ENCODE measurements at regions not wholly inside any gene's neighbourhood (a gene's known extent, or its start where the extent isn't known, plus 50 kb on each side); places are given as distances from the start of the nearest gene placed in this dataset.

DNA sequence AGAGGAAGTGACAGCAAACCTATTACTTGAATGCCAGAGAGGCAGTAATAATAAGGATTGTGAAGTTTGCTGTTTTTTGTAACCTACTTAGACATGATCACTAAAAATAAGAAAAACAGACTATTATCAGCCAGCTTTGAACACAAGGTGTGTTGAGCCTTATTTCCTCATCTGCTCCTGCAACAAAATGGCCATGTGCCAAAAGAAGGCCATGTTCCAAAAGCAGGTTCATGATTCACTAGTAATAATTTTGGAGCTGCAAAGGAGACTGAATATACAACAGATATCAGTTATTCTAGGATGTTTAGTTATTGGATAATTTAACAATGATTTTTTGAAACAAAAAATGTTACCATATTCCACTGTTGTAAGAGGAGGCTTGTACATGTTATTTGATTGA is 578.7 kb downstream of the SQOR start:
- no peaks in the 10 kb centered on the region for H3K36me3 ChIP-seq
- H3K27me3 ChIP-seq, result no peaks in the 10 kb centered on the region
- no peak for DNase-seq (ENCODE audit: low spot score in 2 of 2)
- H3K4me3 ChIP-seq, result no peak overlapping the region
- no peaks in the 10 kb centered on the region for H3K4me1 ChIP-seq
- no peaks in the 10 kb centered on the region for H3K9me3 ChIP-seq
- H3K27ac ChIP-seq, result no peak overlapping the region
- intact Hi-C loops (cut with DNase I), result no loop called here
- TF ChIP-seq, protein P1, sequence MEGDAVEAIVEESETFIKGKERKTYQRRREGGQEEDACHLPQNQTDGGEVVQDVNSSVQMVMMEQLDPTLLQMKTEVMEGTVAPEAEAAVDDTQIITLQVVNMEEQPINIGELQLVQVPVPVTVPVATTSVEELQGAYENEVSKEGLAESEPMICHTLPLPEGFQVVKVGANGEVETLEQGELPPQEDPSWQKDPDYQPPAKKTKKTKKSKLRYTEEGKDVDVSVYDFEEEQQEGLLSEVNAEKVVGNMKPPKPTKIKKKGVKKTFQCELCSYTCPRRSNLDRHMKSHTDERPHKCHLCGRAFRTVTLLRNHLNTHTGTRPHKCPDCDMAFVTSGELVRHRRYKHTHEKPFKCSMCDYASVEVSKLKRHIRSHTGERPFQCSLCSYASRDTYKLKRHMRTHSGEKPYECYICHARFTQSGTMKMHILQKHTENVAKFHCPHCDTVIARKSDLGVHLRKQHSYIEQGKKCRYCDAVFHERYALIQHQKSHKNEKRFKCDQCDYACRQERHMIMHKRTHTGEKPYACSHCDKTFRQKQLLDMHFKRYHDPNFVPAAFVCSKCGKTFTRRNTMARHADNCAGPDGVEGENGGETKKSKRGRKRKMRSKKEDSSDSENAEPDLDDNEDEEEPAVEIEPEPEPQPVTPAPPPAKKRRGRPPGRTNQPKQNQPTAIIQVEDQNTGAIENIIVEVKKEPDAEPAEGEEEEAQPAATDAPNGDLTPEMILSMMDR (IDR thresholded peaks at IDR 0.05), result no peak

DNA sequence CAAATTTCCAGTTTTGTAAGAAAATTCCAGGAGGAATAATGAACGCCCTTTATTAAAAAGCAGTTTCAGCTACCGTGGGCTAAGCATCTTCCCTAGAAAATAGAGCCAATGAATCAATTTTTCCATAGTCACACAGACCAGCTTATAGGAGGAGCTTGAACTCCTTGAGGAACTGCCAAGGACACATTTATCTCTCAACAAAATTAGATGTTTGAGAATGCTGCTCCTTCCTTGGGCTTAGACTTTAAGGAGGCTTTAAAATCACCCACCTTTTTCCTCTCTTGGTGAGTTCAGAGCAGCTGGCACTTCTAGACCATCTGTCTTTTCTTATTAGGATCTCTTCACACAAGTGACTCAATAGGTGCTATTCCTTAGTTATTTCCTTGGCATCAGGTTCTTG is 588.0 kb downstream of the SQOR start:
- no peaks in the 10 kb centered on the region for H3K27me3 ChIP-seq
- H3K36me3 ChIP-seq, result no peaks in the 10 kb centered on the region
- intact Hi-C loops (cut with DNase I), result no loop called here
- H3K4me1 ChIP-seq, result no peaks in the 10 kb centered on the region
- TF ChIP-seq, protein P1 (IDR thresholded peaks at IDR 0.05), result no peak
- DNase-seq (ENCODE audit: low spot score in 2 of 2), result no peak
- no peak overlapping the region for H3K27ac ChIP-seq
- H3K4me3 ChIP-seq, result no peak overlapping the region
- H3K9me3 ChIP-seq, result no peaks in the 10 kb centered on the region

DNA sequence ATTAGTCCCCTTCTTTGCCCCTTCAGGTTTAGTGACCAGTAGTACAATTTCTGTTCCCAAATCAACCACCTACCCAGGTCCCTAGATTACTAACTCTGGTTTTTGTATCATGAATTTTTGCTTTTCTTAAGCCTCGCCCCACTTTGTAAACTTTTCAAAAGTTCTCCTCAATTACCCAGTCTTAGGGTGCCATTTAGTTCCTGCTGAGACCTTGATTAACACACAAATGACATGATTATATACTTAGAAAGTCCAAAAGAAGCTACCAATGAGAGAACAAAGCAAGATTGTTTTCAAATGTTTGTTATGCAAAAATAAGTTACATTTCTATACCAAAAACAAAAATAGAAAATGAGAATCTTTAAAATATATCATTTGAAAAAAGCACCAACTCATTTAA is 594.4 kb downstream of the SQOR start:
- intact Hi-C loops (cut with DNase I), result no loop called here
- Histone ChIP-seq H3K27ac (no peak overlapping the region), H3K4me1 (no peaks in the 10 kb centered on the region), H3K27me3 (no peaks in the 10 kb centered on the region), H3K9me3 (no peaks in the 10 kb centered on the region), H3K4me3 (no peak overlapping the region), H3K36me3 (no peaks in the 10 kb centered on the region)
- TF ChIP-seq, protein P1 (IDR thresholded peaks at IDR 0.05), result no peak
- DNase-seq (ENCODE audit: low spot score in 2 of 2), result no peak

DNA sequence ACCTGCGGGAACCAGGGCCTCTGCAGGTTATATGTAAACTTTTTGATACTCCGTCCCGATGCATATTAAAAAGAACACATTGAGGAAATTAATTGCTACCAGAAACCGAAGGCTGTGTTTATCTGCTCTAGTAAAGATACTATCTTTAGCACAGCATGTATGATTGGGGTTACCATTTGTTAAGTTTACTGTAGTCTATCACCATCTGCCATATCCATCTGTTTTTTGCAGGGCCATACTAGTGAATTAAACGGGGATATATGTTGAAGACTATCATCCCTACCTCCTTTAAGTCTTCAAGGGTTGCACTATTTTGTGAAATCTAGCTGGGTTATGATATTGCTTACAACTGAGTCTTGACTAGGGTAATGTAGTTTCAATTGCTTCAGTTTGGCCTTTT is 597.0 kb downstream of the SQOR start:
- no peaks in the 10 kb centered on the region for H3K9me3 ChIP-seq
- no peaks in the 10 kb centered on the region for H3K36me3 ChIP-seq
- H3K4me1 ChIP-seq, result no peaks in the 10 kb centered on the region
- TF ChIP-seq, protein P1 (IDR thresholded peaks at IDR 0.05), result no peak
- H3K27me3 ChIP-seq, result no peaks in the 10 kb centered on the region
- no peak overlapping the region for H3K4me3 ChIP-seq
- no peak for DNase-seq (ENCODE audit: low spot score in 2 of 2)
- no peak overlapping the region for H3K27ac ChIP-seq
- intact Hi-C loops (cut with DNase I), result no loop called here

- Histone ChIP-seq H3K4me3 (no peak overlapping the region), H3K27ac (no peak overlapping the region), H3K4me1 (no peaks in the 10 kb centered on the region), H3K27me3 (no peaks in the 10 kb centered on the region), H3K36me3 (no peaks in the 10 kb centered on the region), H3K9me3 (no peaks in the 10 kb centered on the region)
- intact Hi-C loops (cut with DNase I), result no loop called here
- no peak for DNase-seq (ENCODE audit: low spot score in 2 of 2)
- TF ChIP-seq, protein P1 (IDR thresholded peaks at IDR 0.05), result no peak
Measured at GRCh38 chr15:46232471-46232870, 597.6 kb downstream of the SQOR start.

DNA sequence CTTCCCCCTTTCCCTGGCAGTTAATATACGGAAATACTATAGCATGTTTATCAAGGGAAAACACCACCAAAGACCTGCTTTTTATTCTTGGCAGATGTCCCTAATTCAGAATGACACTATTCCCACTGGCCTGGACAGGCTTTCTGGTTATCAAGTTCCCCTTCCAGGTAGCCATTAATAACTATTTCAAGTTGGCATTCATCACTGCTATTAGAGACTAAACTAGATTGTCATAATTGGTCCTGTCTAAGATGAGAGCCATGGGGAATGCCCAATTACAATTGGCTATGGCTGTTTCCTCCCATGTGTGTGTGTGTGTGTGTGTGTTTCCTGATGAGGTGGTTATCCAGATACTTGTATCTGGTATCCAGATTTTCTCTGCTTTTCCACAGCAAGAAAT is 608.1 kb downstream of the SQOR start:
- Histone ChIP-seq H3K4me3 (no peak overlapping the region), H3K27ac (no peak overlapping the region), H3K27me3 (no peaks in the 10 kb centered on the region), H3K4me1 (no peaks in the 10 kb centered on the region), H3K9me3 (no peaks in the 10 kb centered on the region), H3K36me3 (no peaks in the 10 kb centered on the region)
- intact Hi-C loops (cut with DNase I), result no loop called here
- TF ChIP-seq, protein P1 (IDR thresholded peaks at IDR 0.05), result no peak
- DNase-seq (ENCODE audit: low spot score in 2 of 2), result no peak
